SK-N-SH treated with all-trans-retinoic acid at 6 μM for 48 hours (cell line): ENCODE measurements at regions not wholly inside any gene's neighbourhood (a gene's known extent, or its start where the extent isn't known, plus 50 kb on each side); places are given as distances from the start of the nearest gene placed in this dataset.

ENCODE experiments used
- ATAC-seq: fragments of 200-7000 bp; cut with Tn5 transposase; 3 replicates; pipeline ENCODE4 v1.9.1; 2020; ENCODE audit warnings: mild to moderate bottlenecking, moderate library complexity
- ARNTL ChIP-seq: fragments of 450-650 bp; formaldehyde crosslinking; IDR thresholded peaks from 2 replicates; pipeline ENCODE4 v1.5.0; 2020; ENCODE audit warnings: low read depth, mild to moderate bottlenecking, moderate library complexity, borderline replicate concordance
- BACH2 ChIP-seq: fragments of 250-450 bp; sonication (Bioruptor Pico); IDR thresholded peaks from 2 replicates; pipeline ENCODE4 v1.9.0; 2021; ENCODE audit warnings: mild to moderate bottlenecking, borderline replicate concordance
- CSDC2 ChIP-seq: fragments of 250-450 bp; sonication (Bioruptor Pico); IDR thresholded peaks from 2 replicates; pipeline ENCODE4 v1.5.0; 2020; ENCODE audit warnings: mild to moderate bottlenecking, moderate library complexity
- ESRRG ChIP-seq: fragments of 250-450 bp; sonication (Bioruptor Pico); IDR thresholded peaks from 2 replicates; pipeline ENCODE4 v1.6.1; 2021; ENCODE audit warnings: mild to moderate bottlenecking
- GLIS3 ChIP-seq: fragments of 250-450 bp; sonication (Bioruptor Pico); IDR thresholded peaks from 2 replicates; pipeline ENCODE4 v1.5.0; 2020; ENCODE audit warnings: mild to moderate bottlenecking, moderate library complexity
- ISL1 ChIP-seq: fragments of 250-450 bp; sonication (Bioruptor Pico); IDR thresholded peaks from 2 replicates; pipeline ENCODE4 v2.1.2; 2022; ENCODE audit warnings: mild to moderate bottlenecking, moderate library complexity
- OSR1 ChIP-seq: fragments of 250-450 bp; sonication (Bioruptor Pico); IDR thresholded peaks from 2 replicates; pipeline ENCODE4 v1.8.0; 2022; ENCODE audit warnings: moderate library complexity, mild to moderate bottlenecking, inconsistent platforms
- PPARA ChIP-seq: fragments of 250-450 bp; sonication (Bioruptor Pico); IDR thresholded peaks from 2 replicates; pipeline ENCODE4 v1.5.0; 2020; ENCODE audit warnings: mild to moderate bottlenecking, borderline replicate concordance
- RARB ChIP-seq: fragments of 250-450 bp; sonication (Bioruptor Pico); IDR thresholded peaks from 2 replicates; pipeline ENCODE4 v1.8.0; 2021; ENCODE audit warnings: mild to moderate bottlenecking, moderate library complexity
- TCF4 ChIP-seq: fragments of 250-450 bp; sonication (Bioruptor Pico); IDR thresholded peaks from 2 replicates; pipeline ENCODE4 v1.8.0; 2021; ENCODE audit warnings: mild to moderate bottlenecking, moderate library complexity, borderline replicate concordance
- TOX ChIP-seq: fragments of 250-450 bp; sonication (Bioruptor Pico); IDR thresholded peaks from 2 replicates; pipeline ENCODE4 v1.8.0; 2021; ENCODE audit warnings: mild to moderate bottlenecking, moderate library complexity, borderline replicate concordance
- ZC3H10 ChIP-seq: fragments of 250-450 bp; sonication (Bioruptor Pico); IDR thresholded peaks from 2 replicates; pipeline ENCODE4 v1.5.1; 2021; ENCODE audit warnings: mild to moderate bottlenecking, moderate library complexity
- ZFP3 ChIP-seq: fragments of 250-450 bp; sonication (Bioruptor Pico); IDR thresholded peaks from 2 replicates; pipeline ENCODE4 v1.5.0; 2020; ENCODE audit warnings: mild to moderate bottlenecking, moderate library complexity
- ZFP30 ChIP-seq: fragments of 450-650 bp; formaldehyde crosslinking; IDR thresholded peaks from 2 replicates; pipeline ENCODE4 v1.5.0; 2022; ENCODE audit warnings: mild to moderate bottlenecking, moderate library complexity
- ZNF565 ChIP-seq: fragments of 450-650 bp; formaldehyde crosslinking; conservative IDR thresholded peaks from 2 replicates; pipeline ENCODE4 v1.5.0; 2020; ENCODE audit warnings: low read depth, mild to moderate bottlenecking, moderate library complexity
- ZNF70 ChIP-seq: fragments of 450-650 bp; formaldehyde crosslinking; IDR thresholded peaks from 2 replicates; pipeline ENCODE4 v1.5.0; 2020; ENCODE audit warnings: mild to moderate bottlenecking, moderate library complexity
- ZNF8 ChIP-seq: fragments of 450-650 bp; formaldehyde crosslinking; IDR thresholded peaks from 2 replicates; pipeline ENCODE4 v1.5.0; 2020; ENCODE audit warnings: mild to moderate bottlenecking, moderate library complexity
- TF ChIP-seq, protein P1 (sequence below): fragments of 250-450 bp; sonication (Bioruptor Pico); IDR thresholded peaks from 2 replicates; pipeline ENCODE4 v1.5.0; 2020; ENCODE audit warnings: mild to moderate bottlenecking, moderate library complexity
- TF ChIP-seq, protein P2 (sequence below): fragments of 250-450 bp; sonication (Bioruptor Pico); IDR thresholded peaks from 2 replicates; pipeline ENCODE4 v1.8.0; 2021; ENCODE audit warnings: low read depth, mild to moderate bottlenecking, moderate library complexity, borderline replicate concordance
- TF ChIP-seq, protein P3 (sequence below): fragments of 250-450 bp; sonication (Bioruptor Pico); IDR thresholded peaks from 2 replicates; pipeline ENCODE4 v1.8.0; 2020; ENCODE audit warnings: mild to moderate bottlenecking, moderate library complexity, borderline replicate concordance

DNA sequence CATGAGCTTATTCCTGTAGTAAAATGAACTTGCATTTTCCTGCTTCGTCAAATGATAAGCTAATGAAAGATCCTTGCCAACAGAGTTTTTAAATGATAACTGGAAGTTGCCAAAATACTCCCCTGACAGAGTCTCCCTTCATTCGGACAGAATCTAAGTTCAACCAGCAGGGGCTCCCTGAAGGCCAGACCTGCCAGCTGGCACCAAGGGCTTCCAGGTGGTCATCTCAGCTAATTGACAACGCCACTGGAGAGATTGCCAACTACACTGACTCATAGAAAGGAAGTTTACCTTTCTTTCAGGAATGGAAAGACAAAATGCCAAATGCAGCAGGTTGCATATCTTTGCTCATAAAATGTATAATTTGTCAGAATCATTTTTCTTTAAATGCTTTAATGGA lies 462.8 kb downstream of the GXYLT1 start:
- no peak for ATAC-seq
- TF ChIP-seq ISL1 (CRISPR knock-in tag), result no peak

DNA sequence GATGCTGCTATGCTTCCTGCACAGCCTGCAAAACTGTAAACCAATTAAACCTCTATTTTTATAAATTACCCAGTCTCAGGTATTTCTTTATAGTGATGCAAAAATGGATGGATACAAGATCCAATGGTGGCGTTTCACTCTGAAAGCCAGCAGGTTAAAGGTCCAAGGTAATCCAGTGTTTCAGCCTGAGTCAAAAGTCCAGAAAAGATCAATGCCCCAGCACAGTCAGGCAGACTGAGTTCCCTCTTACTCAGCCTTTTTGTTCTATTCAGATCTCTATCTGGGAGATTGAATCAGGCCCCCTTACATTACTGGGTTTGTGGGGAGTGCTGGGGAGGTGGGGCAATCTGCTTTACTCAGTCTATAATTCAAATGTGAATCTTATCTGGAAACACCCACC lies 464.5 kb downstream of the GXYLT1 start:
- TF ChIP-seq GLIS3, result no peak
- TF ChIP-seq ZC3H10 (CRISPR knock-in tag), result no peak
- TF ChIP-seq ZNF70 (CRISPR knock-in tag), result no peak
- TF ChIP-seq, protein P1, sequence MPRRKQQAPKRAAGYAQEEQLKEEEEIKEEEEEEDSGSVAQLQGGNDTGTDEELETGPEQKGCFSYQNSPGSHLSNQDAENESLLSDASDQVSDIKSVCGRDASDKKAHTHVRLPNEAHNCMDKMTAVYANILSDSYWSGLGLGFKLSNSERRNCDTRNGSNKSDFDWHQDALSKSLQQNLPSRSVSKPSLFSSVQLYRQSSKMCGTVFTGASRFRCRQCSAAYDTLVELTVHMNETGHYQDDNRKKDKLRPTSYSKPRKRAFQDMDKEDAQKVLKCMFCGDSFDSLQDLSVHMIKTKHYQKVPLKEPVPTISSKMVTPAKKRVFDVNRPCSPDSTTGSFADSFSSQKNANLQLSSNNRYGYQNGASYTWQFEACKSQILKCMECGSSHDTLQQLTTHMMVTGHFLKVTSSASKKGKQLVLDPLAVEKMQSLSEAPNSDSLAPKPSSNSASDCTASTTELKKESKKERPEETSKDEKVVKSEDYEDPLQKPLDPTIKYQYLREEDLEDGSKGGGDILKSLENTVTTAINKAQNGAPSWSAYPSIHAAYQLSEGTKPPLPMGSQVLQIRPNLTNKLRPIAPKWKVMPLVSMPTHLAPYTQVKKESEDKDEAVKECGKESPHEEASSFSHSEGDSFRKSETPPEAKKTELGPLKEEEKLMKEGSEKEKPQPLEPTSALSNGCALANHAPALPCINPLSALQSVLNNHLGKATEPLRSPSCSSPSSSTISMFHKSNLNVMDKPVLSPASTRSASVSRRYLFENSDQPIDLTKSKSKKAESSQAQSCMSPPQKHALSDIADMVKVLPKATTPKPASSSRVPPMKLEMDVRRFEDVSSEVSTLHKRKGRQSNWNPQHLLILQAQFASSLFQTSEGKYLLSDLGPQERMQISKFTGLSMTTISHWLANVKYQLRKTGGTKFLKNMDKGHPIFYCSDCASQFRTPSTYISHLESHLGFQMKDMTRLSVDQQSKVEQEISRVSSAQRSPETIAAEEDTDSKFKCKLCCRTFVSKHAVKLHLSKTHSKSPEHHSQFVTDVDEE, result no peak
- TF ChIP-seq, all 23 proteins: peak for 0
- ATAC-seq, result no peak

DNA sequence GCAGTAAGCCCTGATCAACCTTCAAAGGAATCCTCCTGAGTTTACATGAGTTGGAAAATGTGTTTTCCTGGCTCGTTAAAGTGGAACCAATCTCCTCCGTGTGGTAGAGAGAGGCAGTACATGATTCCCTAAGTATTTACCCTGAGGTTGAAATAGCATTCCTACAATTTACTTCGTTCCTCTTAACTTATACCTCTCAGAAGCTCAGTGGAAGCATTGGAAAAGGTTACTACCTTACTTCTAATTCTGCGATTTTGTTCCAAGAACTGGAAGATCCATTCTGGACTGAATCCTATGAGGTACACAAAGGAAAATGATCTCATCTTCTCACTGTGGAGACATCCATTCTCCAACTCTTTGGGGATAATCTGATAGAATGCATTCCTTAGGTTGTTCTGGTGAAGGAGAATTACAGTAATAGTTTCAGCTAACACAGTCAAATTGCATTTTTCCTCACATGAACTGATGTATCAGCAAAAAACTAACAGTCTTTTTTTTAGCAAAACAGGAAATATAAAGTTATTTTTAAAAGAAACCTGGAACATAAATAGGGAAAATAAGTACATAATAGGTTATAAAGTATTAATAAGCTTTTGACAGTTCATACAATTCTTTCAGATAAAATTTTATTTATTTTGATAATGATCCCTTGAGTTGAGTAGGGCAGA lies 475.6 kb downstream of the PDZRN4 start:
- TF ChIP-seq ESRRG (no peak), ZNF565 (CRISPR knock-in tag) (no peak), ISL1 (CRISPR knock-in tag) (peak; percentile 47)
- peak; percentile 94 for ATAC-seq

DNA sequence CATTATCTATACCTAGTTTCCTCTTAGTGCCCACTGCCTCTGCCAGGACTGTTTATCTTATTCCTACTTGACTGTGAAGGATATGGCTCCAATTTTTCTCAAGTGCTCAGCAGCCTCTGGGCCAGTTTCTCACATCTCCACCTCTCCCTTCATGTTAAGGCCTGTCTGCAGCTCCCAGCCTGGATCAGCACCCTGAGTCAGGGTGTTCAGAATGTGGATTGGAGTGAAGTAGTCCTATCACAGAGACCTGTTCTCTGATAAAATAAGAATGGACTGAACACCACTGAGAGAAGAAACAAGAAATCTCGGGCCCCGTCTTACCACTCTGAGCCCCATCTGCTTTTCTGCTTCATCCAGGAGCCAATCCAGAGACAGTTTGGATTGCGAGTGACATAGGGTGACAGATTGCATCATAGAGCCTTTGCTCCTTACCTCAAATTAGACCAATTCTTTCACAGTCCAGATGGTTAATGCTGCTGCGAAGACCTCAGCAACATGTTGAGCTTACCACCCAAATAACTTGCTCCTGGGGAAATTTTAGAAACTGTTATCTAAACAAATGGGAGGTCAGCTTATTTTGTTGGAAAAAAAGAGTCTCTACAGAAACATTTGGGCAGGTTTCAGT lies 473.1 kb downstream of the PDZRN4 start:
- no peak for ATAC-seq
- TF ChIP-seq ZNF565 (CRISPR knock-in tag), result no peak
- TF ChIP-seq ZC3H10 (CRISPR knock-in tag), result no peak
- TF ChIP-seq TOX (CRISPR knock-in tag), result no peak
- TF ChIP-seq ZFP30 (CRISPR knock-in tag), result no peak
- no peak for TF ChIP-seq GLIS3

DNA sequence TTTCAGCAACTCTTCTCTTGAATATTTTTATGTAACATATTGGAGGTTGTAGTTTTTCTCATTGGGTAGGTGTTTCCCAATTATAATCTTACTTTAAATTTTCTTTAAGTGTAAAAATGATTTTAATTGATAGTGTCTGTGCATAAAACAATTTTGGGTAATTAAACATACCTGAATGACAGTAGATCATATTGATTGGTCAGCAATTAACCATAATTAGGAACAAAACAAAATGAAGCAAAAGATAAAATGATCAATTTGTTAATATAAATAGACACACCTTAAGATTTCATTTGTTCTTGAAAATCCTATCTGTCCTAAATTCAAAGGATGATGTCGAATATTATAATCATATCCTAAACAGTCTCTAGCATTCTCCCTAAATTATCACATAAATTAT lies 468.3 kb downstream of the PDZRN4 start:
- no peak for ATAC-seq
- TF ChIP-seq RARB (CRISPR knock-in tag) (no peak), ZFP3 (CRISPR knock-in tag) (no peak), ARNTL (CRISPR knock-in tag) (no peak), TCF4 (CRISPR knock-in tag) (no peak), ZNF8 (no peak), PPARA (CRISPR knock-in tag) (no peak), ZC3H10 (CRISPR knock-in tag) (no peak), ZFP30 (CRISPR knock-in tag) (no peak), ESRRG (no peak), OSR1 (CRISPR knock-in tag) (no peak), BACH2 (CRISPR knock-in tag) (no peak), CSDC2 (CRISPR knock-in tag) (no peak), ZNF70 (CRISPR knock-in tag) (no peak), ZNF565 (CRISPR knock-in tag) (no peak)
- TF ChIP-seq, protein P2, sequence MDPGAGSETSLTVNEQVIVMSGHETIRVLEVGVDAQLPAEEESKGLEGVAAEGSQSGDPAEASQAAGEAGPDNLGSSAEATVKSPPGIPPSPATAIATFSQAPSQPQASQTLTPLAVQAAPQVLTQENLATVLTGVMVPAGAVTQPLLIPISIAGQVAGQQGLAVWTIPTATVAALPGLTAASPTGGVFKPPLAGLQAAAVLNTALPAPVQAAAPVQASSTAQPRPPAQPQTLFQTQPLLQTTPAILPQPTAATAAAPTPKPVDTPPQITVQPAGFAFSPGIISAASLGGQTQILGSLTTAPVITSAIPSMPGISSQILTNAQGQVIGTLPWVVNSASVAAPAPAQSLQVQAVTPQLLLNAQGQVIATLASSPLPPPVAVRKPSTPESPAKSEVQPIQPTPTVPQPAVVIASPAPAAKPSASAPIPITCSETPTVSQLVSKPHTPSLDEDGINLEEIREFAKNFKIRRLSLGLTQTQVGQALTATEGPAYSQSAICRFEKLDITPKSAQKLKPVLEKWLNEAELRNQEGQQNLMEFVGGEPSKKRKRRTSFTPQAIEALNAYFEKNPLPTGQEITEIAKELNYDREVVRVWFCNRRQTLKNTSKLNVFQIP (CRISPR knock-in tag), result no peak
- TF ChIP-seq, protein P3, sequence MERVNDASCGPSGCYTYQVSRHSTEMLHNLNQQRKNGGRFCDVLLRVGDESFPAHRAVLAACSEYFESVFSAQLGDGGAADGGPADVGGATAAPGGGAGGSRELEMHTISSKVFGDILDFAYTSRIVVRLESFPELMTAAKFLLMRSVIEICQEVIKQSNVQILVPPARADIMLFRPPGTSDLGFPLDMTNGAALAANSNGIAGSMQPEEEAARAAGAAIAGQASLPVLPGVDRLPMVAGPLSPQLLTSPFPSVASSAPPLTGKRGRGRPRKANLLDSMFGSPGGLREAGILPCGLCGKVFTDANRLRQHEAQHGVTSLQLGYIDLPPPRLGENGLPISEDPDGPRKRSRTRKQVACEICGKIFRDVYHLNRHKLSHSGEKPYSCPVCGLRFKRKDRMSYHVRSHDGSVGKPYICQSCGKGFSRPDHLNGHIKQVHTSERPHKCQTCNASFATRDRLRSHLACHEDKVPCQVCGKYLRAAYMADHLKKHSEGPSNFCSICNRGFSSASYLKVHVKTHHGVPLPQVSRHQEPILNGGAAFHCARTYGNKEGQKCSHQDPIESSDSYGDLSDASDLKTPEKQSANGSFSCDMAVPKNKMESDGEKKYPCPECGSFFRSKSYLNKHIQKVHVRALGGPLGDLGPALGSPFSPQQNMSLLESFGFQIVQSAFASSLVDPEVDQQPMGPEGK, result no peak
- TF ChIP-seq, all 23 proteins: peak for 0
